Fibroblast of skin of back (primary cell): ENCODE measurements at regions not wholly inside any gene's neighbourhood (a gene's known extent, or its start where the extent isn't known, plus 50 kb on each side); places are given as distances from the start of the nearest gene placed in this dataset.
"Not testable (repeated sequence)": the region's sequence is repeated elsewhere in the genome, so short reads cannot be mapped to it uniquely, and the experiment has no call there.

Experiments
- DNase-seq: peaks from one replicate; pipeline ENCODE4 v3.0.0-alpha.2; 2013

- peak; percentile 56 for DNase-seq
Observed at GRCh38 chr2:19098467-19099160, 259.8 kb downstream of the OSR1 start.

- DNase-seq = not testable (repeated sequence)
Observed at GRCh38 chr2:19089476-19089875, 268.9 kb downstream of the OSR1 start.

GRCh38 chr2:19086231-19086651, 272.2 kb downstream of the OSR1 start:
- DNase-seq = no peak

GRCh38 chr2:19078709-19079108, 279.7 kb downstream of the OSR1 start:
- DNase-seq = no peak

DNA sequence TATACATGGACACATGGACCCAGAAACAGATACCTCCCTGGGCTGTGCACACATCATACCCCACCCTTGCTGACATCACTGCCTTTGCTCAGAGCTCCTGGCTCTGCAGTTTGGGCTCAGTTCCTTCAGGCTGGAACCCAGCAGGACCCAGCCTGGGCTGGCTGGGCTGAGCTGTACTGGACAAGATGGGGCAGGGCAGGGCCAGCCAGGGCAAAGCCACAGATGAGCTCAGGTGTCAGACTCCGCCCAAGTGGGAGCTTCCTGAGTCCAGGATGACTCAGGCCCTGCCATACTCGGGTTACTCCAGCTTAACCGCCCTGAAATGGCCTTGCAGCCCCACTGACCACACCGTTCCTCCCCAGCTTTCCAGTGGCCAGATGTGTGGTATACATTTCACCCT, 284.9 kb downstream of the OSR1 start:
- peak; percentile 29 for DNase-seq

- DNase-seq = no peak
Observed at GRCh38 chr2:19072161-19072560, 286.3 kb downstream of the OSR1 start.

GRCh38 chr2:19070886-19071285, 287.5 kb downstream of the OSR1 start:
- peak; percentile 7 for DNase-seq

- no peak for DNase-seq
Observed at GRCh38 chr2:19068206-19068605, 290.2 kb downstream of the OSR1 start.

DNA sequence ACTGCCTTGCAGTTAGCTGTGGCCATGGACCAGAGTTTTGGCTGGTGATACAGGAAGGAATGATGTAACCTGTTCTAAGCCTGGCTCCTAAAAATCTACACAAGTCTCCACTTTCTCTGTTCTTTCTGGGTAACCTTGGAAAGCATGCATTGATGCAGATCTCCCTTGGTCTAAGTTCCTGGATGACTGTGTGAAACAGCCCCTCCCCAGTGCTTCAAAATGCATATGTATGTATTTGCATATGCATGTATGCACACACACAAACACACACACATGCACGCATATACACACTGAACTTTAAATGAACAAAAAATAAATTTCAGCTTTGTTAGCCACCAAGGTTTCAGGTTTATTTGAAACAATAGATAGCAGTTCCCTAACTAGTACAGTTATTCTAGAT, 296.1 kb downstream of the OSR1 start:
- DNase-seq = no peak

DNA sequence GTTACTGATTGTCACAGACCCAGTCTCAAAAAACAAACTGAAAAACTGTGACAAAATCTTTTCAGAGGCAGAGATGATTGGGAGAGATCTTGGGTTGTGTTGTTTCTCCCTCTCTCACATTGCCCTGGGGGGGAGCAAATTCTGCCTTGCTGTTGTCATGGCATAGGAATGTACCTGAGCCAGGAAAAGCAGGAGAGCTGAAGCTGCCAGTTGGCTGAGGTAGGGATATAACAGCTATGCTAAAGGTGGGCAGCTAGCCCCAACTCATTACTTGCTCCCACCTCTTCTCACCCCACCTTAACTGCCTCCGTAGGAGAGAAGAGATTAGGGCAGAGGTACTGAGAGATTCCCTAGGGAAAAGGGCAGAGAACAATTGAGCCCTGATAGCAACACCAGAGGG, 299.3 kb downstream of the OSR1 start:
- DNase-seq = no peak

DNA sequence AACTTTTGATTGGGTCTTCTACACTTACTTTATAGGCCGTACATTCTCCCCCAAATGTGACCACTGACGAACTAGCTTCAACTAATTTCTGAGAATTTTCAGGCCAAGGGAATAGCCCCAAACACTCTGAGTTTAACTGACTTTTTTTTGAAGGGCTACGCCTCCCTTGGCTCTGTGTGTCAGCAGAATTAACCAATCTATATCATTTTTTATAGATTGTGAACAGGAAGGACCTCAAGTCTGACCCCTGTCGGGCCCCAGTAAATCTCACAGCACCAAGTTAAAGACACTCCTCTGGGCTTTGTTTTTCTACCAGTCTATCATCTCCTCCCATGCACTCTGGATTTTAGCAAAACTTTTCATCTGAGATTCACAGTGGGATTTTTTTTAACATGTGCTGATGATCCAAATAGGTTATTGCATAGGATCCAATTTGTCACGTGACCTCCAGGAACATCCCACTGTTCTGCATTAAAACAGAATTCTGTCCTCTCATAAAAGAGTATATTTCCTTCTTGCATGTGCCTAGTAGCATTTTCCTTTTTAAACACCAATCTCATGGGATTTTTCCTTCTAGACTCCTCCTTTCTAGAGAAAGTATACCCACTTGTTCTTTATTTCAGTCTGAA, 307.1 kb downstream of the OSR1 start:
- DNase-seq = no peak

DNA sequence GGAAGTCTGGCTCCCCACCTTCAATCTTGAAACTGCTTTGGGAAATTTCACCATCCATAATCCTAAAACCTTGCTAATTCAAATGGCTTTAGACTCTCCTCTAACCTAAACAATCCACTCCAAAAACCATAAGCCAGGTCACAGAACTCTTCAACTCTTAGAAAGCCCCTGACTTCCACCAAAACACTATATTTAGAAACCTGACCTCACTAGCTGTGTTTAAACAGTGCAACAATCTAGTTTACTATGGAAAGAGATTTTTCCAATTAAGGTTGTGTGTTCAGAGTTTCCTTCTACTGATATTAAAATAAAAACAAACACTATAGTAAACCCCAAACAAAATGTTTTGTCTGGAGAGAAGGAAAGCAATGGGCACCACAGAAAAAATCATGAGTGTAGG, 308.1 kb downstream of the OSR1 start:
- DNase-seq = no peak

GRCh38 chr2:19048593-19049266, 309.7 kb downstream of the OSR1 start:
- DNase-seq = peak; percentile 14

DNA sequence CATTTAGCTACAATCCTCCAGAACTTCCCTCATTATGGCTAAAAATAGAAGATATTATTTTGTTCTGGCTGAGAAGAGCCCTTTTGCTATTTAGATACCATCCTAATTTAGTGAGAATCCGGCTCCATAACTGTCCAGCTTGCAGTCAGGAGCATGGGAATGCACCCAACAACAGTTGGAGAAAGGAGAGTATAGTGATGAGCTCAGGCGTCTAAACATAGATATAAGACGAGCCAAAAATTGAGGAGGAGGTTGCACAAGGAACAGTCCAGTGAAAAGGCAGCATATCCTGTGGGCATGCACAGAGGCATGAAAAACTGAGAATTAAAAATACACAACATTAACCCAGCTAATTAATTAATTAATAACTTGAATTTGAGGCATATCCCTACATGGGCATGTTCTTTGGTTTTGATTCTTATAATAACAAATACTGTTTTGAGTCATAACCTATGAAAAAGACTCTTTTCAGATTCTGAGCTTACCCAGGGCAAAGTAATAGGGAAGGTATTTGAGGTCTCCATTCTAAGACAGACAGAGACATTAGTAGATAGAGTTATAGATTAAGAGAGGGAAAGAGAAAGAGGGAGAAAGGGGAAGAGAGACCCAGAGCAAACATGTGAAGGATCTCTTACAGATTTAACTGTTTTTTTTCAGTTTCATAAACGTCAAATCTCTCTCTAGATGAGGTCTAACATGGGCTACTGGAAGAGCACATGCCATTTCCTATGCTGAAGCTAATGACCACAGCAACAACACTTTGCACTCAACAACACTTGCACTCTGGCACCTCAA, 311.2 kb downstream of the OSR1 start:
- peak; percentile 67 for DNase-seq

- DNase-seq = no peak
Observed at GRCh38 chr2:19045151-19045550, 313.3 kb downstream of the OSR1 start.

GRCh38 chr2:19043893-19044292, 314.5 kb downstream of the OSR1 start:
- DNase-seq = no peak

DNA sequence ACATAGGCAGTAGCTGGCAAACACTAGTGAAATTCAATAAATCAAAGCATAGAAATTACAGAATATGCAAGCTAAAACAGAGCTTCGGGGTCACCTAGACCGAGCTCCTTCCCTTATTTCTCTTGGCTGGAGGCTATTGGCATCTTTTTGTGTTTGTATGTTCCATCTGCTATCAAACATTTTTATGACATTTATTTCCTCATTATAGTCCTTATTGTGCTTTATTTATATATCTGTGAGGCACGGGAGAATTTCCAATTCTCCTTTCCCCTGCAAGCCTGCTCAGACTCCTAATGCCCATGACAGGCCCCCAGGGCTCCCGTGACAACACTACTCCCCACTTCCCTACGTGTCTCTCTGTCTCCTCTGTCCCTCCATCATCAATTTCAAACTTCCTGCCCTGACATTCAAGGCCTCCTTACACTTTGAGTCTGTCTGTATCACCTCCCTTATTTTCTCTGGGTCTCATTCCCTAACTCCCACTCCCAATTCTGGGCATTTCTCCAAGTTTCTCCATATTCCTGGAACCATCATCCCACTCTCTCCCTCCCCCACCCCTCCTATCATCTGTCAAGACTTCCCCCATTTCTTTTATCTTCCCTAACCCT, 316.9 kb downstream of the OSR1 start:
- DNase-seq = no peak

DNA sequence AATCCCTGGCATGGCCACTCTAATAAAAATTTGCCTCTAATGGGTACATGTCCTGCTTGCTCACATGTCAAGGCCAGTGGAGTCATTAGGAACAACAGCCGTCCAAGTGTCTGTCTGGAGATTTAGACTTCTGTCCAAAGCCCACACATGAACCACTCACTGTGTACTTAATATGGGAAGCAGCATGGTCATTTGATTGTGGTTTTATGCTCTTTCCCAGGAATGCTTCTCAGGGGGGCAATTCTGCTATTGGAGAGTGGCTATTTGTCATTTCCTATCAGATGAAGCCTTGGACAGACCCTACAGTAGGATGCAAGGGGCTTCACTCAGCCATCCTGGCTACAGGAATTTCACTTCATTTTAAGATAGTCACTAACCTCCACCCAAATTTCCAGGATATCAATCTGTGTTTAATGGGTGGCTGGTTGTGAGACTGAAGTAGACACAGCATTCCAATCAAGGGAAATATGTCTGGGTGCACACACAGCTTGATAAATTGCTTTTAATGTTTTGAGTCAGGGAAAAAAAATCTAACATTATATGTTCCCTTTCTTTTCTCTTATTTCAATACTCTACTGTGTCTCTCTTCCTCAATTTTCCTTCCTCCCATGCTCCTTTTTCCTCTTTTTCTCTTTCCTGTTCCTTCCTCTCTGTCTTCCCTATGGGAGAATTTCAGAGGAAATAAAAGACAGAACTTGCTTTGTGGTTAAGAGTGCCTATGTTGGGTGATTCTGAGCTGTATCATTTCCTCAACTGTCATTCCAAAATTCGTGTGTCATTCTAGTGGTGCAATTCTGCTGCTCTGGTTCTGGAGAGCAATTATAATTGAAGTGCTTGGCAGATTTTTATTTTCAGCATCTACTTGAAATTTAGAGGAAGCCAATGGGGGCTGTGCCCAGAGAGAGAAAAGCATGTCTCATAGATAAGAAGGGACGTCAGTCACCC, 320.1 kb downstream of the OSR1 start:
- peak; percentile 89 for DNase-seq

GRCh38 chr2:19036091-19036490, 322.3 kb downstream of the OSR1 start:
- no peak for DNase-seq

DNA sequence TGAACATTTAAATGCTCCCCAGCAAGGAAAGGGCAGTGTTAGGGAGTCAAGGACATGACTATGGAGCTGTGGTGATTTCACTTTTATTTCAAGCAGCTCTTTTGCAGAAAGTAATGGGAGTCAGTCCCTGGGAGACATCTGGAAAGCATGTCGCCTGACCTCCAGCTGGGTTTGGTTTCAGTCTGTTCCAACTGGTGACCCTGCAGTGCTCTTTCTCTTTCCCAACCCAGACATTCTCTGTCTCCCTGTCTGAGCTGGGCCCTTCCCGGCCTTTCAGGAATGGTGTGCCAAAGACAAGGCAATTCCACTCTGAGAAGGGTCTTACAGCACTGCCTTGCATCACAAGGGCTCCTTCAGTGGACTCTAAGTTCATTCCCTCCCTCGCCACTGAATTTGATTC, 323.2 kb downstream of the OSR1 start:
- peak; percentile 59 for DNase-seq

DNA sequence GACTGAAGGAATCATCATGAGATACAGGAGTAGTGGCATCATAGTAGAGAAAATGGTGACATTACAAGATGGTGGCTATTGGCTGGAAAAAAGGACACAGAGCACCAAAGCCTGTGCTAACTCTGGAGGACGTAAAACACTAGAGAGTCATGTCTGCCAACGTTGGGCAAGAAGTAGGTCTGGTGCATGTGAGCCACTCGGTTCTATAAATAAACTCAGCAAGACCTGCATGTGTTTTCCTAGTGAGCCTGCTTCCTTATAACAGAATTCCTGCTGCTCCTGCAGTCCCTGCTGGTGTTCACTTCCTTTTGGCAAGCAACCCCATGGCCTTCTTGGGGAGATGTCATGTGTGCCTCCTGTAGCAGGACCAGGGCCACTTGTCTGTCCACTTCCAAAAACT, 325.2 kb downstream of the OSR1 start:
- peak; percentile 39 for DNase-seq
